GM19452 (cell line): ENCODE measurements at regions not wholly inside any gene's neighbourhood (a gene's known extent, or its start where the extent isn't known, plus 50 kb on each side); places are given as distances from the start of the nearest gene placed in this dataset.
"Not testable (repeated sequence)": the region's sequence is repeated elsewhere in the genome, so short reads cannot be mapped to it uniquely, and the experiment has no call there.

ENCODE experiments used
- ATAC-seq: cut with Tn5 transposase; IDR thresholded peaks from one replicate; pipeline ENCODE4 v1.9.1; 2021; ENCODE audit not compliant: unreplicated experiment

- no peak for ATAC-seq
Measured at GRCh38 chr5:53403758-53404157, 76.7 kb upstream of the FST start.

DNA sequence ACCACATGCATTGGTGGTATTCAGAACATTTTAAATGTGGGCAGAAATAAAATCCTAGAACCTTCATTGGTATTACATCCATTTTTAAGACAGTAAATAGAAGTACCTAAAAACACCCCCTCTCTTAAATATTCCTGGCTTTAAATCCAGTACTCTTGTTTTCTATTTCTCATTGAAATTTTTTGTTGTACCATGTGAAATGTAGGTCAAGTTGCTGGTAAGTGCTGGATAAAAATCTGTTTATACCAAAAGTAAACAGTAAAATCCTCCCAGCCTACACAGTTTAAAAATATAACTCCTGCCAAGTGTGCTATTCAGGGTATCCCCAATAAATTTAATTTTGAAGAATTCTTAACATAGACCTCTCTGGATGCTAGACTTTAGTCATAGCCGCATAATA is 75.0 kb upstream of the FST start:
- ATAC-seq = no peak

DNA sequence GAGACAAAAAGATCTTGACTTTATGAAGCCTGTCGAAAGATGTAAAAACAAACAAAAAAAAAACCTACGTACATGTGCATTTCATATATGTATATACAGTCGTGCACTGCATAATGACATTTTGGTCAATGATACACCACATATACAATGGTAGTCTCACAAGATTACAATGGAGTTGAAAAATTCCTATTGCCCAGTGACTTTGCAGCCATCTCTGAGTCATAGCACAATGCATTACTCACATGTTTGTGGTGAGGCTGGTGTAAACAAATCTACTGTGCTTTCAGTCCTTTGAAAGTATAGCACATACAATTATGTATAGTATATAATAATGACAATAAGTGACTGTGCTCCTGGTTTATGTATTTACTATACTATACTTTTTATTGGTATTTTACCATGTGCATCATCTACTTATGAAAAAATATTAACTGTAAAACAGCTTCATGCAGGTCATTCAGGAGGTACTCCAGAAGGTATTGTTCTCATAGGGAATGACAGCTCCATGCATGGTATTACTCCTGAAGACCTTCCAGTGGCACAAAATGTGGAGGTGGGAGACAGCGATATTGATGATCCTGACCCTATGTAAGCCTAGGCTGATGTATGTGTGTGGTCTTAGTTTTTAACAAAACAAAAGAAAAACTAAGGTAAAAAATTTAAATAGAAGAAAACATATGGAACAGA is 73.7 kb upstream of the FST start:
- no peak for ATAC-seq

DNA sequence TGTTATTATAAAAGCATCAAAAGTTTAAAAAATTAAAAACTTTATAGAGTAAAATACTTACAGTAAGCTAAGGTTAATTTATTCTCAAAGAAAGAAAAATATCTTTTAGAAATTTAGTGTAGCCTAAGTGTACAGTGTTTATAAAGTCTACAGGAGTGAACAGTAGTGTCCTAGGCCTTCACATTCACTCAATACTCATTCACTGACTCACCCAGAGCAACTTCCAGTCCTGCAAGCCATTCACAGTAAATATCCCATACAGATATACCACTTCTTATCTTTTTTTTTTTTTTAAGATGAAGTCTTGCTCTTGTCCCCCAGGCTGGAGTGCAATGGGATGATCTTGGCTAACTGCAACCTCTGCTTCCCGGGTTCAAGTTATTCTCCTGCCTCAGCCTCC is 73.1 kb upstream of the FST start:
- no peak for ATAC-seq

DNA sequence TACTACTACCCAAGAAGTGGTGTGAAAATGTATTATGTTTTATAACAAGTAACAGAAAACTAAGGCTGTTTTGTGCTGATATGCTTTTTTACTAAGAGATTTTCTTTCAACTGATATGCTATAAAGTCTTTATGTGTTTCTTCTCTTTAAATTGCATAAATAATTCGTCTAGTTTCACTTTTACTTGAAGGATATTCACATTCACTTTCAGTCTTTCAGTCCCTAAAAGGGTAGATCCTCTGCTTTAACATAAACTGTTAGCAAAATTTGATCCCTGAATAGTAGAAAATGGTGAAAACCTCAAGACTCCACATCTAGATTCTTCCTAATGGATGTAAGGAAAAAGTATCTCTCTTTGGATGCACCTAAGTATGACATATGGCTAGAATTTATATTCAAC is 69.0 kb upstream of the FST start:
- no peak for ATAC-seq

GRCh38 chr5:53412499-53412898 is 67.9 kb upstream of the FST start:
- not testable (repeated sequence) for ATAC-seq

- ATAC-seq = no peak
Measured at GRCh38 chr5:53416144-53416738, 64.2 kb upstream of the FST start.

GRCh38 chr5:53418409-53418808 is 62.0 kb upstream of the FST start:
- no peak for ATAC-seq

DNA sequence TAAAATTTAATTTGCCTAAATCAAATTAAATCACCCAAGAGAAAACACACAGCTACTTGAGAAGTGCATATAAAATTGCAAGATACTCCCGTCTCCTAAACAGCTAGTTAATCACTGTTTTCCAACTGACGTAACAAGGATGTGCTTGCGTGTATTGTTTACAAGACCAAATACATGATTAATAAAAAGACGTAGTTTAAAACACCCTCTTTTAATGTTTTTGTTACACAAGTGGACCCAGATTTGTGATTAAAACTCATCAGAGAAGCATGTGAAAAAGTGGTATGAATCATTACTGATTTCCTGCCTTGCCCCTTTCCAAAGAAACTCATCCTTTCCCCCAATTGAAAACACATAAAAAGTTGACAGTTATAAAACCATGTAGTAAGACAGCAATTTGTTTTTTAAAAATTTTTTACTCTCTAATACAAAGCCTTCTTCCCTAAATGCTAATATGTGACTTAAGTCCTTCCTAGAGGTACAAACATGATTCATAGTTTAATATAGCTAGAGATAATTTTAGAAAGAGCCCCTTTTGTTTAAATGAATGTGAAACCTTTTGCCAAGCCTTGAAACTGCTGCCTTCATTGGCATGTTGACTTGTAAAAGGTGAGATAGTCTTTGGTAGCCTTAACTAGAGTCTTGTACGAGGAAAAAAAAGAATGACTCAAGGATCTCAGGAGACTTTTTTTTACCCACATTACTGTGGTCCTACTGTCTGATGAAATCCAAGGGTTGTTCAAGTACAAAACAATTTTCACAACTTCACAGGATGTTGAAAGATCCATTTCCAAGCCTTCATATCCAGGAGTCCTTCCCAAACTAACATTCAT is 61.4 kb upstream of the FST start:
- no peak for ATAC-seq

- no peak for ATAC-seq
Measured at GRCh38 chr5:53422539-53422938, 57.9 kb upstream of the FST start.

- no peak for ATAC-seq
Measured at GRCh38 chr5:53423724-53424123, 56.7 kb upstream of the FST start.

DNA sequence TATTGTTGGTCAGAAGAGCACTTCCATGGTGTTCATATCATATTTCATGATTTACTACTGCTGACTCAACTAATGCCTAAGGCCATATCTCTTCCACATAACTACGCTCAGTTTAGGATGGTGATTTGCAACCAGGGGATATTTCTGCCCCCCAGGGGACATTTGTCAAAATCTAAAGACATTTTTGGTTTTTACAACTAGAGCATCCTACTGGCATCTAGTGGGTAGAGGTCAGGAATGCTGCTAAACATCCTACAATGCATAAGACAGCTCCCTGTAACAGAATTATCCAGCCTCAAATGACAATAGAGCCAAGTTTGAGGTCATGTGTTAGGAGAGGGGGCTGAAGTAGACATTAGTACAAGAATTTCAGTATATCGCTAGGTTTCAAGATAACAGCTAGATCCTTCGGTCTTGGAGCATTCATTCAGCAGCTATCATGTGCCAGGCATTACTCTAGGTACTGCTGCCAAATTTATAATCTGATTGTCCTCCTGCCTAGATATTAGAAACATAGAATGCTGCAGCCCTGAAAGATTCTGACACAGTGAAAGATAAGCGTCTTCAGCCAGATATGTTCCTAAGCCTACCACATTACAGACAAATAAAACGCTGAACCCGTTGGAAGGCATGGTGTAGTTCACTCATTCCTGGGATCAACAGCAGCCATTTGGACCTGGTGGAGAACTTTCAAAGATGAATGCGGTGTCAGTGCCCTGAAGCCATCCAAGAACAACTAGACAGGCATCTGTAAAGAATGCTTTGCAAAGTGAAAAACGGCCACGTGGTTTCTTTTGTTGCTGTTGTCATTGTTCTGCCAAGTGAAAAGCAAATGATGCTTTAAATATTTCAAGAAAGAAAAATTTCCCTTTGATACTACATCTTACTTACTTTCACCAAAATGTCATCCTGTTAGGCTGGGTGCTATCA is 55.5 kb upstream of the FST start:
- no peak for ATAC-seq

GRCh38 chr5:53425687-53426511 is 54.5 kb upstream of the FST start:
- no peak for ATAC-seq

DNA sequence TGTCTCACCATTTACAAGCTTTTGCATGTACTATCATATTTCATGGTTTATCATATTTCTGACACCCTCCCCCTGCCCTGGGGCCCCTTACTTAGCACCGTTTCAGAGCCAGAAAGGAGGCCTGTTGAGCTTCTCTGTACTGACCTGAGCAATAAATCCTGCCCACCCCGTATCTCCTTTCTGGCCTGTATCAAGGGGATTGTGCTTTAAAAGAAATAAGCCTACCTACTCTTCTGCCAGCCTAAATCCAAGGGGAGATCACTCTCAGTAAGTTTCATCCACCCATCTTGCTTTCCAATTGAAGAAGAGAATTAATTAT is 54.0 kb upstream of the FST start:
- ATAC-seq = no peak

DNA sequence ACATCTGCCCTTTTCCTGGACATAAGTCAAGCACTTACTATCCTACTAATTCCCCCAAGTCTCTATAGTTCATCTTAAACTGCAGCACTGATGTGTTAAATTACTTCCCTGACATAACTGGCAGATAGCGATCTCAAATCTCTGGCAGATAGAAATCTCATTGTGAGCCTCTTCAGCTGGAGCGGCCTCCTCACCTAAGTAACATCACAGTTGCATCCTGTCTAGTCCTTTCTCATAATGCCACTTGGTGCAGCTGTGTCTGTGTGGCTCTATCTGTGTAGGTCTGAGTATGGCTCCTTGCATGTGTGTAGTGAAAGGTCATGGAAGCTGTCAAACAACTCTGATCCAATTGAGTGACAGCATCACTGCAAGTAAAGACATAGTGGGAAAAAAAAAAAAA is 53.6 kb upstream of the FST start:
- ATAC-seq = no peak

DNA sequence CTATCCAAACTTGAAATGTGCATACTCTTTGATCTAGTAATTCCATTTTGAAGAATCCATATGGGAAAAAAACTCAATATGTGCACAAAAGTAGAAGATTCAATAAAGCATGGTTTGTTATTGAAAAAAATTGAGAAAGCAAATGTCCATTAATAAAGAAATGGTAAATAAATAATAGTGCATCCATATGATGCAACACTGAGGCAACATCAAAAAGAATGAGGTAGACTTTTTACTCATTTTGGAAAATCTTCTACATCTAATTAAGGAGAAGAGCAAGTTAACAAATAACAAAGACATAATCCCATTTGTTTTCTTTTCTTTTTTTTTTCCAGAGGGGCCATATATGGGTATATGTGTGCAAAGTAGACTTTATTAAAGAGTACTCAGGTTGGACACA is 52.5 kb upstream of the FST start:
- no peak for ATAC-seq

GRCh38 chr5:53429706-53430105 is 50.7 kb upstream of the FST start:
- no peak for ATAC-seq

DNA sequence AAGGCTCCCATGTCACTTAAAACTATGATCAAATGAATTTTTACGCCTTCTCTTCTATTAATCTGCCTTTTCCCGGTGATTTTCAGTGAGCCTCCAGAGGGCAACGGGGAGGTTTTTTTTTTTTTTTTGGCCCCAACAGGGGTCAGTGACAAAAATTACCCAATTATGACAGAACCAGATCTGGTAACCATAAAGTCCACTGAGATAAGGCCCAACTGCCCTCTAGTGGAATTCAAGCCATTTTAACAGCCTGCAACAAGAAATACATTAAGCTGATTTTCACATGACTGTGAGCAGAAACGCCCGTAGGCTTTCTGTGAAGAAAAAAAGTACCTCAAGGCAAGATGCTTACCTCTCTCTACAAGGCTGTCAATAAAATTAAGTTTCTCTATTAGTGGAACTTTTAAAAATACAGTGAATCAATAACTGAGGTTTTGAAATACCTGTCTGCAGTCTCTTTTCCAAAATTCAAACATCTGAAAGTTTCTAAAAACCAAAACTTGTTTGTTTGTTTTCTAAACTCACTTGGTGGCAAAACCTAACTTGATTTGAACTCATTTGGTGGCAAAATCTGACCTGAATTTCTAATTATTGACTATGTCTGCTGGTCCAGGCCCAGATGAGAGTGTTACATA is 49.7 kb upstream of the FST start:
- no peak for ATAC-seq
